Heart left ventricle (tissue), 13 donors: ENCODE measurements at regions not wholly inside any gene's neighbourhood (a gene's known extent, or its start where the extent isn't known, plus 50 kb on each side); places are given as distances from the start of the nearest gene placed in this dataset.

Experiments
- POLR2A ChIP-seq, 2 donors: fragments of 450-650 bp; IDR thresholded peaks; one replicate each; pipeline ENCODE4 v1.6.1; 2017; ENCODE audit warnings: antibody characterized with exemption in 2 of 2, mild to moderate bottlenecking in 2 of 2, moderate library complexity in 2 of 2
- TF ChIP-seq, protein P1 (sequence below), 12 donors: fragments of 200-600 bp; sonication (generic) in 4 of 12; IDR thresholded peaks; one replicate each; pipeline versions ENCODE4 v1.5.0 to v1.8.0; 2018 to 2022; ENCODE audit warnings: antibody characterized with exemption in 12 of 12, mild to moderate bottlenecking in 5 of 12
- donor health status: ischemic (EF 13 %, LVEDD 7.1; RV severe dilation, severe dysfunction).
- donor health status: DM: no; HTN: yes; CAD: no.
- donor health status: DM: no; HTN: no; CAD: no.
- donor health status: ischemic (EF 25% LVEDD 6.9; RV normal size, moderate dysfunction).
- donor health status: ischemic (EF 25% LVEDD 5.7; RV mildly dilated, moderate dysfunction).
- donor health status: ischemic (EF 35%, LVEDD 5.7; RV mildly dilated, moderate dysfunction).
- donor health status: nonischemic (EF 11% LVEDD 7.7; RV severe dilation, severe dysfunction).
- donor health status: DM: yes; HTN: yes; CAD: no.
- donor health status: PGD.
- donor health status: ischemic (EF 29% LVEDD 5.4; RV normal size, mild dysfunction).
- donor health status: nonischemic (EF 23%, LVEDD 6.1; RV moderate dilation, normal function).

DNA sequence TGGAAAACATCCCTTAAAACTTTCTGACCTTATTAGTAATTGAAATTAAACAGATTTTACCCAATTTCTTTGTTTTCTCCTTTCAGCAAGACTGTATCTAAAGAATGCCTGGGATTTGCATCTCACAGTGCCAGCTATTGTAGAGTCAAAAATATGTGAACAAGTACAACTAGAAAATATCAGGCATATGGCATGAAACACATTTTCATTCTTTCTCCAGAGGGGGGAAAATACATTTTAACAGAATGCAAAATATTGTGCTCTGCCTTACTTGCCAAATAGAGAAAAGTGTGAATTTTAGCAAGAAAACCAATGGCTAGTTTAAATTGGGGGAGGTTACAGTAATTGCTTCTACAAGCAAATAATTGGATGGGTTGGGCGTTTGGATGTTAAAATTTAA, 366.6 kb upstream of the FIGN start:
- TF ChIP-seq, protein P1, sequence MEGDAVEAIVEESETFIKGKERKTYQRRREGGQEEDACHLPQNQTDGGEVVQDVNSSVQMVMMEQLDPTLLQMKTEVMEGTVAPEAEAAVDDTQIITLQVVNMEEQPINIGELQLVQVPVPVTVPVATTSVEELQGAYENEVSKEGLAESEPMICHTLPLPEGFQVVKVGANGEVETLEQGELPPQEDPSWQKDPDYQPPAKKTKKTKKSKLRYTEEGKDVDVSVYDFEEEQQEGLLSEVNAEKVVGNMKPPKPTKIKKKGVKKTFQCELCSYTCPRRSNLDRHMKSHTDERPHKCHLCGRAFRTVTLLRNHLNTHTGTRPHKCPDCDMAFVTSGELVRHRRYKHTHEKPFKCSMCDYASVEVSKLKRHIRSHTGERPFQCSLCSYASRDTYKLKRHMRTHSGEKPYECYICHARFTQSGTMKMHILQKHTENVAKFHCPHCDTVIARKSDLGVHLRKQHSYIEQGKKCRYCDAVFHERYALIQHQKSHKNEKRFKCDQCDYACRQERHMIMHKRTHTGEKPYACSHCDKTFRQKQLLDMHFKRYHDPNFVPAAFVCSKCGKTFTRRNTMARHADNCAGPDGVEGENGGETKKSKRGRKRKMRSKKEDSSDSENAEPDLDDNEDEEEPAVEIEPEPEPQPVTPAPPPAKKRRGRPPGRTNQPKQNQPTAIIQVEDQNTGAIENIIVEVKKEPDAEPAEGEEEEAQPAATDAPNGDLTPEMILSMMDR (IDR thresholded peaks at IDR 0.05): no peak
- TF ChIP-seq POLR2A (IDR thresholded peaks at IDR 0.05): no peak
